Renal cortical epithelial cell (primary cell): ENCODE measurements at regions not wholly inside any gene's neighbourhood (a gene's known extent, or its start where the extent isn't known, plus 50 kb on each side); places are given as distances from the start of the nearest gene placed in this dataset.

Source experiments
- DNase-seq: peaks from one replicate; pipeline ENCODE4 v3.0.0-alpha.2; 2011; ENCODE audit warnings: low read depth

GRCh38 chr1:96291468-96291867 is 430.1 kb upstream of the PTBP2 start:
- DNase-seq: no peak

GRCh38 chr1:96292141-96292540 is 429.4 kb upstream of the PTBP2 start:
- no peak for DNase-seq

- no peak for DNase-seq
These were observed 424.6 kb upstream of the PTBP2 start for GRCh38 chr1:96296991-96297390.

- DNase-seq: peak; percentile 83
These were observed 414.6 kb upstream of the PTBP2 start for GRCh38 chr1:96306809-96307560.

GRCh38 chr1:96308314-96308713 is 413.3 kb upstream of the PTBP2 start:
- no peak for DNase-seq

- DNase-seq: peak; percentile 83
These were observed 411.8 kb upstream of the PTBP2 start for GRCh38 chr1:96309783-96310182.

GRCh38 chr1:96313216-96313615 is 408.4 kb upstream of the PTBP2 start:
- DNase-seq: peak; percentile 78

GRCh38 chr1:96329121-96329520 is 392.5 kb upstream of the PTBP2 start:
- no peak for DNase-seq

- DNase-seq: no peak
These were observed 390.0 kb upstream of the PTBP2 start for GRCh38 chr1:96331596-96331995.

- no peak for DNase-seq
These were observed 387.9 kb upstream of the PTBP2 start for GRCh38 chr1:96333522-96334235.

GRCh38 chr1:96334236-96334557 is 387.4 kb upstream of the PTBP2 start:
- no peak for DNase-seq

GRCh38 chr1:96338622-96339021 is 383.0 kb upstream of the PTBP2 start:
- no peak for DNase-seq

GRCh38 chr1:96340686-96341085 is 380.9 kb upstream of the PTBP2 start:
- no peak for DNase-seq

- DNase-seq: no peak
These were observed 374.9 kb upstream of the PTBP2 start for GRCh38 chr1:96346719-96347118.

GRCh38 chr1:96349896-96350295 is 371.7 kb upstream of the PTBP2 start:
- DNase-seq: no peak

- no peak for DNase-seq
These were observed 368.9 kb upstream of the PTBP2 start for GRCh38 chr1:96352733-96353132.

GRCh38 chr1:96355521-96355920 is 366.1 kb upstream of the PTBP2 start:
- DNase-seq: no peak

- DNase-seq: no peak
These were observed 365.6 kb upstream of the PTBP2 start for GRCh38 chr1:96355961-96356360.

GRCh38 chr1:96357141-96357765 is 364.3 kb upstream of the PTBP2 start:
- DNase-seq: peak; percentile 50

GRCh38 chr1:96358057-96358456 is 363.5 kb upstream of the PTBP2 start:
- no peak for DNase-seq

GRCh38 chr1:96360036-96360795 is 361.4 kb upstream of the PTBP2 start:
- peak; percentile 43 for DNase-seq

GRCh38 chr1:96361271-96361856 is 360.2 kb upstream of the PTBP2 start:
- no peak for DNase-seq
